OCI-LY1 (cell line): ENCODE measurements at regions not wholly inside any gene's neighbourhood (a gene's known extent, or its start where the extent isn't known, plus 50 kb on each side); places are given as distances from the start of the nearest gene placed in this dataset.

Experiments used
- H2AFZ ChIP-seq: fragments of 200-600 bp; sonication (generic), shearing (Covaris generic); 2 replicates; pipeline ENCODE4 v1.6.0; 2014; ENCODE audit warnings: antibody characterized with exemption, mild to moderate bottlenecking, low read length
- H3F3A ChIP-seq: fragments of 200-600 bp; sonication (generic), shearing (Covaris generic); 2 replicates; pipeline ENCODE4 v1.6.0; 2014; ENCODE audit warnings: mild to moderate bottlenecking, antibody characterized with exemption, low read length, moderate library complexity; ENCODE audit not compliant: insufficient read depth
- H3K27ac ChIP-seq: fragments of 200-600 bp; sonication (generic); 2 replicates; pipeline ENCODE4 v1.5.1; 2014; ENCODE audit warnings: low read length, mixed run types, mild to moderate bottlenecking, low read depth; ENCODE audit not compliant: poor library complexity, severe bottlenecking
- H3K27me3 ChIP-seq: fragments of 200-600 bp; sonication (generic); 2 replicates; pipeline ENCODE4 v1.6.0; 2014; ENCODE audit warnings: antibody characterized with exemption, mild to moderate bottlenecking, low read length, moderate library complexity; ENCODE audit not compliant: insufficient read depth
- H3K36me3 ChIP-seq: fragments of 200-600 bp; sonication (generic); 2 replicates; pipeline ENCODE4 v1.6.1; 2014; ENCODE audit warnings: mild to moderate bottlenecking, antibody characterized with exemption, low read length, moderate library complexity, mixed read lengths; ENCODE audit not compliant: insufficient read depth
- H3K4me1 ChIP-seq: fragments of 200-600 bp; sonication (generic); 2 replicates; pipeline ENCODE4 v1.5.1; 2014; ENCODE audit warnings: mild to moderate bottlenecking, low read length, moderate library complexity; ENCODE audit not compliant: insufficient read depth, severe bottlenecking
- H3K4me2 ChIP-seq: fragments of 200-600 bp; sonication (generic), shearing (Covaris generic); 2 replicates; pipeline ENCODE4 v1.6.1; 2014; ENCODE audit warnings: low read length
- H3K4me3 ChIP-seq: fragments of 200-600 bp; sonication (generic); 2 replicates; pipeline ENCODE4 v1.5.1; 2014; ENCODE audit warnings: low read length, low read depth, mild to moderate bottlenecking, mixed read lengths; ENCODE audit not compliant: poor library complexity, severe bottlenecking
- H3K79me2 ChIP-seq: fragments of 200-600 bp; shearing (Covaris generic); 2 replicates; pipeline ENCODE4 v1.6.1; 2016; ENCODE audit warnings: mixed run types, low read length, mixed read lengths; ENCODE audit not compliant: insufficient read depth
- H3K9ac ChIP-seq: fragments of 200-600 bp; sonication (generic), shearing (Covaris generic); 2 replicates; pipeline ENCODE4 v1.6.1; 2014; ENCODE audit warnings: mild to moderate bottlenecking, low read length, mixed read lengths
- H3K9me2 ChIP-seq: fragments of 200-600 bp; sonication (generic), shearing (Covaris generic); 2 replicates; pipeline ENCODE4 v1.6.1; 2014; ENCODE audit warnings: low read depth, mild to moderate bottlenecking, low read length, mixed read lengths
- H3K9me3 ChIP-seq: fragments of 200-600 bp; shearing (Covaris generic); 2 replicates; pipeline ENCODE4 v1.6.1; 2014; ENCODE audit warnings: low read length, mixed read lengths
- H4K20me1 ChIP-seq: fragments of 200-600 bp; sonication (generic), shearing (Covaris generic); 2 replicates; pipeline ENCODE4 v1.6.0; 2016; ENCODE audit warnings: mild to moderate bottlenecking, low read length; ENCODE audit not compliant: insufficient read depth
- CTCF ChIP-seq: fragments of 200-600 bp; sonication (generic), shearing (Covaris generic); IDR thresholded peaks from 2 replicates; pipeline ENCODE4 v1.5.1; 2017; ENCODE audit warnings: mild to moderate bottlenecking, antibody characterized with exemption, low read length, moderate library complexity, mixed read lengths
- EZH2 ChIP-seq: fragments of 200-600 bp; sonication (generic), shearing (Covaris generic); IDR thresholded peaks from 2 replicates; pipeline ENCODE4 v1.8.0; 2017; ENCODE audit warnings: borderline replicate concordance, mixed run types, mild to moderate bottlenecking, antibody characterized with exemption, low read length, moderate library complexity, mixed read lengths

- no peak overlapping the region for H3K27ac ChIP-seq
- no peak overlapping the region for H3K9ac ChIP-seq
Observed at GRCh38 chr18:46406539-46406932, 250.5 kb downstream of the LOXHD1 start.

DNA sequence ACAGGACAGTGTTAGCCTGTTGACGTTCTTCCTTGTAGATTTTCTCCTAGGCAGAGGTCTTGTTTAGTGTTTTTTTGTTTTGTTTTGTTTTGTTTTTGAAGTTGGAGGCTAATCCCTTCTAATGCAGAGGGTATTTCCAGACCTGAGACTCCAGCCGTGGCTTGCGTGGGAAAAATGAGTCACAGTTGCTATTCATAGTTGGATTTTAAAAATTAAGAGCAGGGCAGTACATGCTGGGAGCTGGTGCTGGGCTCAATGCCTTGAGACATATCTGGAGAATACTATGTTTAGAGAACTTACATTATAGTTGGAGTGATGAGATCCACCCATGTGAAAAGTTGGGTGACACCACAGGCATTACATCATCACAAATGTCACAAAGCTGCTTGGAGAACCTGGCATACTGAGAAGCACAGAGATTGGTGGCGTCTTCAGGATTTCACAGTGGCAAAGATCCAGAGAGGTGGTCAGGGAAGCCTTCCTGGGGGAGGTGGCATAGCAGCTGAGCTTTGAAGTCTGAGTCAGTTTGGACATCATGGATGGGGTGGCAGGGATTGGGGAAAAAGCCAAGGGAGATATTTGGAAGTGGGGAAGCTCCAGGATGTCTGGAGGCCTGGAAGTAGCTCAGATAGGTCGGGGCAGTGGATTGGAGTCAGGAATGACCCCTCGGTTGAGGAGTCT, 249.4 kb downstream of the LOXHD1 start:
- Histone ChIP-seq H3K27me3 (no peaks in the 10 kb centered on the region; the same call in 1 of the 2 replicates), H3K36me3 (no peaks in the 10 kb centered on the region), H4K20me1 (no peaks in the 10 kb centered on the region), H3K27ac (no peak overlapping the region), H3K4me1 (no peaks in the 10 kb centered on the region), H2AFZ (no peak overlapping the region), H3F3A (no peaks in the 10 kb centered on the region), H3K9me2 (no peaks in the 10 kb centered on the region), H3K4me3 (no peak overlapping the region), H3K4me2 (no peak overlapping the region), H3K79me2 (no peaks in the 10 kb centered on the region), H3K9ac (no peak overlapping the region), H3K9me3 (no peaks in the 10 kb centered on the region)
- TF ChIP-seq EZH2 = no peak
- no peak for TF ChIP-seq CTCF

More at GRCh38 chr18:46406539-46406932, 250.5 kb downstream of the LOXHD1 start:
- H3K27me3 ChIP-seq = no peaks in the 10 kb centered on the region; the same call in 1 of the 2 replicates
- TF ChIP-seq EZH2 = no peak
- TF ChIP-seq CTCF = no peak
- no peaks in the 10 kb centered on the region for H3F3A ChIP-seq
- H4K20me1 ChIP-seq = no peaks in the 10 kb centered on the region
- H3K4me1 ChIP-seq = no peaks in the 10 kb centered on the region
- H3K4me2 ChIP-seq = no peak overlapping the region
- no peak overlapping the region for H2AFZ ChIP-seq
- H3K79me2 ChIP-seq = no peaks in the 10 kb centered on the region
- no peaks in the 10 kb centered on the region for H3K36me3 ChIP-seq
- no peak overlapping the region for H3K4me3 ChIP-seq
- H3K9me3 ChIP-seq = no peaks in the 10 kb centered on the region
- no peaks in the 10 kb centered on the region for H3K9me2 ChIP-seq

DNA sequence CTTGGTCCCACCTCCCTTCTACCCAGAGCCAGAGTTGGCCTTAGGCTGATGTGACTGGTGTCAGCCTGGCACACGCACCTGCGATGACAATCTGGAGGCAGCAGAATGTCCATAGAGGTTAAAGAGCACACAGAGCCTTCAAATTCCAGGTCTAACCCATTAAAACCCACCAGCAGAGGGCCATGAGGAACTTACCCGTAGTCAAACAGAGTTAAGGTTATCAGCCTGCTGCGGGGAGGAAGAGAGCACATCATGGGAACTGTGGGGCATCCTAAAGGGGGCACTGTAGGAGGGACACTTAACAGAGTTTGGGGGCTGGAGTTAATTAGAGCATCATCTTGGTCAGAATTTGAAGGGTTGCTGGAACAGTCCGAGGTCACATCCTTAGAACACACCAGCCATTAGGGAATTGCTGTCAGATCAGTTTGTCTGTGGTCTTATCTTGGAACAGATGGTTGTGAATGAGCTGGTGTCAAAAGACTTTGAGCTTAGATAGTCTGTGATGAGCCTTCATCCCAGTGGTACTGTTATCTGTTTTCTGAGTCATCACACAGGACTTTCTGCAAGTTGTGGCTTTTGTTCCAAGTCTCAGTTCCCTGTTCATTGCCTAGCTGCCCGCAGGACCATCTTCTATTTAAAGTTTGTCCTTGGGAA, 248.6 kb downstream of the LOXHD1 start:
- H3K9me3 ChIP-seq = no peaks in the 10 kb centered on the region

More for the DNA sequence above, 248.6 kb downstream of the LOXHD1 start:
- H2AFZ ChIP-seq = no peak overlapping the region
- TF ChIP-seq EZH2 = no peak
- peak; percentile 50 for TF ChIP-seq CTCF
- H3K4me3 ChIP-seq = no peak overlapping the region
- H4K20me1 ChIP-seq = no peaks in the 10 kb centered on the region
- H3K36me3 ChIP-seq = no peaks in the 10 kb centered on the region
- no peaks in the 10 kb centered on the region for H3F3A ChIP-seq
- no peak overlapping the region for H3K4me2 ChIP-seq
- no peak overlapping the region for H3K9ac ChIP-seq
- no peaks in the 10 kb centered on the region for H3K9me2 ChIP-seq
- no peaks in the 10 kb centered on the region for H3K79me2 ChIP-seq
- no peaks in the 10 kb centered on the region; the same call in 1 of the 2 replicates for H3K27me3 ChIP-seq
- H3K27ac ChIP-seq = no peak overlapping the region
- H3K4me1 ChIP-seq = no peaks in the 10 kb centered on the region
